Stimulated activated CD4-positive, alpha-beta T cell treated with anti-CD3 and anti-CD28 coated beads, Interleukin-15, amount 100 ng/mL, for 48 hours (primary cell): ENCODE measurements at regions not wholly inside any gene's neighbourhood (a gene's known extent, or its start where the extent isn't known, plus 50 kb on each side); places are given as distances from the start of the nearest gene placed in this dataset.
"Not testable (repeated sequence)": the region's sequence is repeated elsewhere in the genome, so short reads cannot be mapped to it uniquely, and the experiment has no call there.

ENCODE experiments used
- DNase-seq, 2 donors: peaks; one replicate each; pipeline ENCODE4 v3.0.0-alpha.2; 2020; ENCODE audit warnings: low read depth in 2 of 2

DNA sequence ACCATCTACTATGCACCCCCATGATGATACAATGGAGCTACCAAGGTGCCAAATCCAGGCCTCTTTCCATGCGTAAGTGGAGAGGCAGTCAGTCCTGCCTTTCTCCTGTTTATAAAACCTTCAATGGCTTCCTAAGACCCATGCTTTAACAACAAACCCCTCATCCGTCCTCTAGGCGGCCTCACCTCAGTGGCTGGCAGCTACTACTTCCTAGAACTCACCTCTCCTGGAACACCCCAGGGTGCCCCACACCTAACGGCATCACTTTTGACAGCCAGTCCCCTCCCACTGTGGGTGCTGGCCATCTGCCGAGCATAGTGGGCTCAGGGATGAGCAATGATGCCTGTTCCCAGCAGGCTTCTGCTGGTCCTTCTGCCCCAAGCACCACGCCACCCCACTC is 80.0 kb upstream of the TAB2 start:
- DNase-seq, result no peak

DNA sequence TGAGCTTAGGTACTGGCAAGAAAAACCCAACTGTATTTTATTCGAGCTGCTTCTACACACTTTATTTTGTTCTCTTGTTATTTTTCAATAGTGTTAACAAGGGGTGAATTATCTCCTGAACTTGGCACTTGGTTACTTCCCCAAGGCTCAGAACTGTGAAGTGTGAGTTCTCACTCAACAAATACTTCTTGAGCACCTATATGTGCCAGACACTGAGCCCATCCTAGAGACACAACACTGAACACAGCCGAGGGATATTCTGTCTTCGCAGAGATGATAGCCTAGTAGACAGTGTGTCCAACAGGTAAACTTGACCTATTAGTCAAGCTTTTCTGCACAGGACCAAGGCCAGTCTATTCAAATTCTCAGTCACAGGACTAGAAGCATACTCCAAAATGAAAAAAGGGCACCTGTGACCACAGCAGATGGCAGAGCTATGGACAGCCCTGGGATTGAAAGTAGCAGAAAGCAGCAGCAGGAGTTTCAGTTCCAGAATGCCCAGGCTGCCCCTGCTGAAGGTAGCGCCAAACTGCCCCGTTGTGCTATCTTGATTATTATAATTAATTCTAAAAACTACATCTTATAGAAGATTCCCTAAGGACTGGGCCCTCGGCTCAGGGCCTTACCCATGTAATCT is 77.8 kb upstream of the TAB2 start:
- DNase-seq, result no peak

DNA sequence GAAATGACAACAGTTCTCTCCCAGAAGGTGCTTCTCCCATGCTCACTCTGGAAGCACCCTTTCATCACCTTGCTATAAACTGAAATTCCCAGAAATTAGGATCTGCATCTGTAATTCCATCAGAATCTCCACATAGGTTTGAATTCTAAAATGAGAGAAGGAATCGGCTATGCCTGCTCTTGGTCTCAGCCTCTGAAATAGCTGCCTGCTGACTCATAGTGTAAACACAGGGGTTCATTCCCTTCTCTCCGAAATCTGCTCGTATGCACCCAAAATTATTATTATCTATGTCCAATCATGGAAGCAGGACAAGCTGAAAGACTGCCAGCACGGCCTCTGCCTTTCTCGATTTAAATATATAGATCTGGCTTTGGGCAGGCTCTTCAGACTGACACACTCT is 74.6 kb upstream of the TAB2 start:
- DNase-seq, result no peak

DNA sequence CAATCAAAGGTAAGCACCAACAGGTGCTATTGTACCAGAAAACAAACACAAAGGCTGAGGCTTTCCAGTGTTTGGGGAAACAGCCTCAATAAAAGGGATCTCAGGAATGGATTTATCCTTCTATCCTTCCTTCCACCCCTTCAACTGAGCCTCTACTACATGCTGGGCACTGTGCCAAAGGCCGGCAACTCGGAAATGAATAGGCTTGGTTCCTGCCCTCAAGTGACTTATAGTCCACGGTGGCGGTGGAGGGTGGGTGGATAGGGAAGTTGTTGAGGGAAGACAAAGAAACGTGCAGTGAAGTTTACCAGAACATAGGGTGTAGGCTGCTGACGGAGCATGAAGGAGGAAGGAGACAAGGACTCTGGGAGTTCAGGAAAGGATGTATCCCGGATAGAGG is 73.4 kb upstream of the TAB2 start:
- no peak for DNase-seq

DNA sequence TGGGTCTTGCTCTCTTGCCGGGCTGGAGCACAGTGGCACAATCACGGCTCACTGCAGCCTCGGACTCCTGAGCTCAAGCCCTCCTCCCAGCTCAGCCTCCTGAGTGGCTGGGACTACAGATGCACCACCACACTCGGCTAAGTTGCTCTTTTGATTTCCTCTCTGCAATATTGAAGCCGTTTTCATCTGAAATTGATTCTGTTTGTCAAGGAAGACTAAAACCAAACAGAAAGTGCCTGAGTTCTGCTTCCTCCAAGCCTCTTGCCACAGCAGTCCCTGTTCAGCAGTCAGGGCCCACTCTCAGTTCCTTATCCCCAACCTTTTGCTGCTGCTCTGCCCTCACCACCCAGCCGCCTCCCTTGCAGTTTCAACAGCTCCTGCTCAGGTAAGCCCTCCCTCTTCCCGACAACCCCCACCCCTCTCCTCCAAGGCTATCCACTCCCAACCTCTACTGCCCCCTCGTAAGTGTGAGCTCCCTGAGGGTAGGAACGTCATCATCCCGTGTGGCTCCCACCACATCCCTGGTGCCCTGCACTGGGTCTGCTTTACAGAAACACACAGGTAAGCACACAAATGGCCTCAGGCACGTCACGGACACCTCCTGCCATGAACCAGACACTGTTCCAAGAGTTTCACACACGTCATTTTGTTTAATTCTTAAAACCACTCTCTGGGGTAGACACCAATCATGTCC is 70.7 kb upstream of the TAB2 start:
- no peak for DNase-seq

DNA sequence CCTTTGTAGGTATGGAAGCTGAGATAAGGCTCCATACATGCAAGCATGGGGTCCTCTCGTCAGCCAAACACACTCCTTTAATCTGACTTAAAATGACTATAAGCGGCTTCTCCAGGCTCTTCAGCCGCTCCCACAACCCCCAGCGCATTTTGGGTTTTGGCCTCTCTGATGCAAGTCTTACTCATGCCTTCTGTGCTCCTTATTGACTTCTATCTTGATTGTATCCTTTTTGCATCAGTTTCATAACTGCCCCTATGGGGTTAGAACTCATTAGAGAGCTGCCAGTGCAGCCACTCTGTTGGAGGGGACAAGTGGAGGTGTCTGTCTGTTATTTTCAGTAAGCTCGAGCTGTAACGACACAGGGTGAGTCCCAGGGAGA is 70.1 kb upstream of the TAB2 start:
- no peak for DNase-seq

DNA sequence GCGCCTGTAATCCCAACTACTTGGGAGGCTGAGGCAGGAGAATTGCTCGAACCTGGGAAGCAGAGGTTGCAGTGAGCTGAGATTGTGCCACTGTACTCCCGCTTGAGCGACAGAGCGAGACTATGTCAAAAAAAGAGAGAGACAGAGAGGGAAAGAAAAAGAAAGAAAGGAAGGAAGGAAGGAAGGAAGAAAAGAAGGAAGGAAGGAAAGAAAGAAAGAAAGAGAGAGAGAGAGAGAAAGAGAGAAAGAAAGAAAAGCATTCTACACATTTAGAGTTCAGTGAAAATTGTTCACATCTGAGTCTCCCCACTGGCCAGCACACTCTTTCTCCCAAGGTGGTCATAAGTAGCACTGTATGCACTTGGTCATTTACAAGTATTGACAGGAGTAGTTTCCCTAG is 69.2 kb upstream of the TAB2 start:
- not testable (repeated sequence) for DNase-seq

DNA sequence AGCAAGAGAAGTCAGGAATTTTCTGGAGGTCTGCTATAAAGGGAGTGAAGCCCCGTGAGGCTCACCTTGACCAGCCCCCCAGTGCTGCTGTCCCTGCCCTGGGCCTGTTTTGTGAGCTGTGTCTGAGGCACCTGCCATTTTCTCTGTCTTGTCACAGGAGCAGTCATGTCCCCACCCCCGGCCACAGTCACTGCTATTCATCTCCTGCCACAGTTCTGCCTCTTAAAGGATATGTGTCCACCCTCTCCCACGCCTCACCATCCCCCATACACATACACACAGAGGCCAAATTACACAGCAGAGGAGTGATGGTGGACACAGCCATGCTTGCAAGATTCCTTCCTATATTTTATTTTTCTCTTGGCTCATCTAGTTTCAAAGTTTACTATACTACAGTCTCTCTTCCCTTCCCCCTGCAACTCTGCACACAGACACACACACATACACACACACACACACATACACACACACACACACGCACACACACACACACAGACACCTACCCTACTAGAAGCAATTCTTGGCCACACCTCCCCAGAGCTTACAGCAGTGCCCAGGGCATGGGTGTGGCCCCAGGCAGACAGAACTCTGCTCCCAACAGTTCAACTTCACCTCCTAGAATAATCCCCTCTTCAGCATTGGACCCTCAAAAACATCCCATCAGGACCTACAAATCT is 68.7 kb upstream of the TAB2 start:
- DNase-seq, result no peak

DNA sequence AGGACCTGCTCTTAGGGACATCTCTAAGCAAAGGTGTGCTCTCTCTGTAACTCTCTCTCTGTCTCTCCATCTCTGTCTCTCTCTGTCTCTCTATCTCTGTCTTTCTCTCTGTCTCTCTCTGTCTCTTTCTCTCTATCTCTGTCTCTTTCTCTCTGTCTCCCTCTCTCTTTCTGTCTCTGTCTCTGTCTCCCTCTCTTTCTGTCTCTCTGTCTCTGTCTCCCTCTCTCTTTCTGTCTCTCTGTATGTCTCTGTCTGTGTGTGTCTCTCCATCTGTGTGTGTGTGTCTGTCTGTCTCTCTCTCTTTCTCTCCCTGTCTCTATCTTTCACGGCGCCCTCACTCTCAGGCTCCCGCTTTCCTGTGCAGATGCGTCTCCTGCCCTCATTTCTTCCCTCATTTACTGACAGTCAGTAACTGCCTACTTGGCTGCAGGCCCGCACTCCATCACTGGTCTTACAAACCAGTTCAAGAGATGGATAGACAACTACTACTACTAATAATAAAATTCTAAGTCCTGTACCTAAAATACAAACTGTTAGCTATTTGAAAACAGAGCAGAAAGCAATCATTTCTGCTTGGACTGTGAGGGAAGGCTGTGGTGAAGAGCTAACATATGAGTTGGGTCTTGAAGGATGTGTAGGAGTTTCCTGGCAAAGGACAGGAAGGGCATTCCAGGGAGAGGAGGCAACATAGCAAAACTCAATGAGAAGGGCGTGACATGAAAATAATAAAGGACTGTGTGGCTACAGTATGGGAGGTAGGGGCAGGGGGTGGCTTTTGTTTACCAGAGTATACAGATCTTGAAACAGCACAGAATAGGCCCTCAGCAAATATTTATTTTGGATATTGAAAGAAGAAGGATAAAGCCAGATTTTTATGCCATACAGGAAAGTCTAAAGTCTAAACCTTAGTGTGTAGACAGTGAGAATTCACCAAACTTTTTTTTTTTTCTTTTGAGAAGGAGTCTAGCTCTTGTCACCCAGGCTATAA is 67.8 kb upstream of the TAB2 start:
- no peak for DNase-seq

DNA sequence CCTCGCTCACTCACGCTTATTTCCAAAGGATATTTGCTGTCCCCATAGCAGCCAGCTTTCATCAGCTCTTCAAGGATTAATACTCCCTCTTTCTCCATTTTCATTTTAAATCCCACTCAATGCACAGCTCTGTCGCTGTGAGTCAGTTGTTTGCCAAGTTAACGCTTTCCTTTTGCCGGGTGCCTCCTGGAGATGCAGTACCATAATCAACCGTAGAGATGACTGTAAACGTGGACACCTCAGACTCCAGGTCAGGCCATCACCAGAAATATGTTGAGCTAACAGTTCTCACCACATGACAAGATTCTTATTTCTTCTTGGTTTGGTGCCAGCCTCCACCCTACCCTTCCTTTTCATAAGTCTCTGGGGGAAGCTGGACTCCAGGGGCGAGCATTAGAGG is 66.6 kb upstream of the TAB2 start:
- DNase-seq, result no peak

DNA sequence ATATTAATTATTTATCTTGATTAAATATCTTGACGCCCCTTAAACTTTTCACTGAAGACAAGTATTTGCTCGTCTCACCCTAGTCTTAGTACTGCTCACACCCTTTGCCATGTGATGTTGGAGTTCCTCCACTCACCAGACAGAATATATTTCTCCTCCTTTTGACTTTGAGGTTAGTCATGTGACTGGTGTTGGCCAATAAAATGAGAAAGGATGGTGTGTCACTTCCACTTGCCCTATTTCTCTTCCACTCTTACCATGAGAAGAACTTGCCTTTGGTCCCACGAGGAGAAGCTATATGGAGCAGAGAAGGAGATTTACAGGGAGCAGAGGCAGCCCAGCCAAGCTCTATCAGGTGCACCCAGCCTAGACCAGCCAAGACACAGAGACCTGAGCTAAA is 64.9 kb upstream of the TAB2 start:
- DNase-seq, result no peak

DNA sequence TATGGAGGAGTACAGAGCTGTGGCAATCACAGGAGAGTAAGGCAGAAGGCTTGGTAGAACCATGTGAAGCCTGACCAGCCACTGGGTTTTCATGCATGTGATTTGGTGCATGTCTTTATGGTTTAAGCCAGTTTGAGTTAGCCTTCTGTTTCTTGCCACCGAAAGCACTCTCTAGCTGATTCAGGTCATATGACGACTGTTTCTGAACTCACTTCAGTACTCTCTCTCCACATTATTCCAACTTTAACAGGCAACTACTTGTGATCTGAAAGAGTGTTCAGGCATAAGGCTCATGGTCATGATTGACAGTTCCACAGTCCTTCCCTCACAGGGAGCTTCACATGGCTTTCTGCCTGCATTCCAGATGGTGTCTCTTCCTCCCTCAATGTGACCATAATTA is 63.3 kb upstream of the TAB2 start:
- no peak for DNase-seq

DNA sequence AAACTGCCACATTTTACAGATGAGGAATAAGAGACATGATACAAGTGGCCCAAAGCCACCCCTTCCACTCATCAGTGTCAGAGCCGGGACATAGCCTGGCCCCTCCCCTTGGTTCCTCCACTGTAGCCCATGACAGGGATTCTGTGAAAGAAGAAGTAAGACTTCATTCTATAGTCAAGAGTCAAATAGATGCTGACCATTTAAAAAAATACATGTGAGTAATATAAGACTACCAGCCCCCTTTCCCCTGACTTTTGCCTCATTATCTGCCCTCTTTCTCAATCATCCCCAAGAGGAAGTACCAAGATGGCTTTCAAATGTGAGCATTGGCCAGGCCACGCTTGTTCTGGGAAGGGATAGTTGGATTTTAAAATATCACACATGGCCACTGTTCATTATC is 57.8 kb upstream of the TAB2 start:
- DNase-seq, result no peak

DNA sequence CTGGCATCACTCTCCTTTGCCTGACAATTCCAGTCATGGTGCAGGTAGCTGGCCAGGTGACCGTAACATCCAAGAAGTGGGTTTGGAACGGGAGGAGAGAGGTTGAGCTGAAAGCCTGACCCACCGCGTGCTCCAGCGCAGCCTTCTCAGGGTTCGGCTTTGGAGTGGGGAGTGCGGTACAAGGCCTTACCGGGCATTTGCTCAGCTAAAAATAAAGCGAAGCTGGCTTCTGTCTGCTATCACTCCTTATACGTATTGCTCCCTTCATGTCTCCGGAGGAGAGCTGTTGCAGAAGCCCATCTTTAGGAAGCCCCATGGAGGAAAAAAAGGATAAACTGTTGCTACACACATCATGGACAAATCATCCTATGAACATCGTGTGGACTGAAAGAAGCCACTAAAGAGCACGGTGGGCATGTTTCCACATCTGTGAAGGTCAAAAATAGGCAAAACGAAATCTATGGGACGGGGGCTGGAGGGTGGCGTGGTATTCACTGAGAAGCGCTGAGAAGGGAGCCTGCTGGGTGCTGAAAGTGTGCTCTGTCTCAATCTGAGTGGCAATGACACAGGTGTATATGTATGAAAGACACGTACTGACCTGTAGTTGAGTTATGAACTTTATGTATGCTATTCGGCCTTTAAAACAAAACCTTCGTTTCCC is 57.2 kb upstream of the TAB2 start:
- DNase-seq, result no peak

DNA sequence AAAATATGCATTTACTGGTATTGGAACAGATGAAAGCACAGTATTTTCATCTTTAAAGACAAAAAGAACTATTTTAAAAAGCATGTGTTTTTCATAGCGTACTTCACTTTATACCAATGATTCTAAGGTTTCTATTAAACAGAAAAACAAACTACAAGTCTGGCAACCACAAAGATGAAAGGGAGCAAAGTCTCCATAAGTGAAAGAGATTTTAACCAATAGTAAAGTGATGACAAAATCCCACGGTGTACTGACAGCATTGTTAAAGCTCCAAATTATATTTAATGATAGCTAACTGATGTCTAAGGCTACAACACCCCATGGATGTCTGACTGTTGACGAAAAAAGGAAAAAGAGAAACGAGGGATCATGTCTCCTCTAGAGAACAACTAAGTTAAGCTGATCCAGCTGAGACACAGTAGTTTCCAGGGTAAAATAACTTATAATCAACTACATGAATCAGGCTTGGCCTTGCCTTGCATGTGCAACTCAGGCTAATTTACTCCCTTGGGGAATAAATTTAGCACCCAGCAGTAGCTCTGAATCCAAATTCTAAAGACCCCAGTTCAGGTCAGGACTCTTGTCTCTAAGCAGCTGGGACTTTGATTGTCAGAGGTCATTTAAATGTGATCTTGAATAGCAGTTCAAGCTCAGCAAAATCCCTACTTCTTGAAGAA is 56.0 kb upstream of the TAB2 start:
- DNase-seq, result no peak

DNA sequence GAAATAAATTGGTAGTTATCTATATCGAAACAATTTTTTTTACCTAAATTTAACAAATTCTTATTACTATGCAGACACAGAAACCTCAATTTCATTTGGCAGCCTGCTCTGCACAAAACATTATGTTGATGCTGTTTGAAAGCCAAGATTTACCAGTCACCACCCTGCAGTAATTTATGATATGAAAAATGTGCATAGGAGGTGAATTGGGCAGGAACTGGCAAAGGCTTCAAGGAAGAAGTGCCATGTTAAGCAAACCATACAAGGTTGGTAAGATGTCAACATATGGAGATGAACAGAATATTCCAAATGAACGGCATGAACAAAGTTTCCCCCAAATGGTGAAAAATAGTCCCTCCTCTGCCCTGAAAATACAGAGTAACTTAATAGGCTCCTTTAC is 54.2 kb upstream of the TAB2 start:
- DNase-seq, result no peak

DNA sequence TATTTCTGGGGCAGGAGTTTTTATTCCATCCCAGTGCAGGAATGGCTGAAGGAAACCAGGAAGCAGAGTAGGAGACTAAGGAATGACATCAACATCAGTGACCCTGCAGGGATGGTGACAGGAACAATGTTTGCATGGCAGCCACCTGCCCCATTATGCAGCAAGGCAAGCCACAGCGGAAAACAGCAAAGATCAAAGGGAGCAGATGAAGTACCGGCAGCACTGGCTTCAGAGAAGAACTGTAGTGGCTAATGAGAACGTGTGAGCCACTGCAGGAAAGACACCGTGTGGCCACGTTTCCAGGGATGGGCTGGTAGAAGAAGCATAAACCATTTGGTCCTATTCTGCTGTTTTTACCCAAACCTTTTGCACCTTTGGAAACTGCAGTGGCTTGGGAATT is 52.9 kb upstream of the TAB2 start:
- DNase-seq, result no peak

DNA sequence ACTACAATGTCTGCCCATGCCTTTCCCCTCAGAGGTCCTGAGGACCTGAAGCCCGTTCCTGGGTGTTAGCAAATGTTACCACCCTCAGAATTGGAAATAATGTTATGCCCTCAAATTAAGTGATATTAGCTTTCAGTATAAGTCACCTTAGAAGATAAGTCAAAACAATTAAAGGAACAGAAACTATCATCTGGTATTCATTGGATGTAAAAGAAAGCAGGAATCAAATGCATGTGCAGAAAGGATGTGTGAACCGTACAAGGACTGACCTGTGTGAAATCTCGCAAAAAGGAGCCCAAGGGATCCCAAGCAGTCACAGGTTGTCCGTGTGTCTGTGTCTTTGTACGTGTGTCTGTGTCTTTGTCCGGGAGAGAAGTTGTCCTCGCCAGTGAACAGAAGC is 51.6 kb upstream of the TAB2 start:
- DNase-seq, result no peak

DNA sequence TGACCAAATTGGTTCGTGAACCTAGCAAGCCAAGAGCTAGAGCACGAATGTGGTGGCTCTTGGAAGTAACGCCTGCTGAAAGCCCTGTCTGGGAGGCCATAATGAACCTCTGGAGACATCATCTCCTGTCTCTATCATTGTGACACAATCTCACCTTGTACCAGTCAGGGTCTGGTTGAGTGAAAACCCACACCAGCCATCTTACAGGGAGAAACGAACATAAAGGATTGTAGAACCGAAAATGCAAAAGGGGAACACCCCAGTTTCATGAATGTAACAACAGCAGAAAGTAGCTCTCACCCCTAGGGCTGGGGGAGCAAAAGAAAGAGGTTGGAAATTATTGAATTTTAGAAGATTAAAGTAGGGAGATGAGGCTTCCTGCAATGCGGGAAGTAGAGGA is 50.9 kb upstream of the TAB2 start:
- no peak for DNase-seq

DNA sequence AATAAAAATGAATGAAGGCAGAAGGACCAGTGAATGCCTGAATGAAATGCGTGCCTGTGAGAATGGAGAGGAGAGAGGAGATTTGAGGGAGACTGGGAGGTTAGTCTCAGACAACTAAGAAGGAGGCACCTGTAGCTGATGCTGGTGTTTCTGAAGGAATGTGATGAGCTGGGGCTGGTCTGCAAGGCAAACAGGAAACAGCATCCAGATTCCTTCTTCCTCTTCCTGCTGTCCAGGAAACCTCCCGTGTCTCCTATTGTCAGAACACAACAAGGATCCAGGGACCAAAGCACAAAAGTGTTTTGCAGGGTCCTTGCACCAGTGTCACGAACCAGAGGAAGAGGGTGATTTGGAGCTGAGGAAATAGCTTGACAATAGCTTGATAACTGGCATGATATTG is 50.4 kb upstream of the TAB2 start:
- no peak for DNase-seq

DNA sequence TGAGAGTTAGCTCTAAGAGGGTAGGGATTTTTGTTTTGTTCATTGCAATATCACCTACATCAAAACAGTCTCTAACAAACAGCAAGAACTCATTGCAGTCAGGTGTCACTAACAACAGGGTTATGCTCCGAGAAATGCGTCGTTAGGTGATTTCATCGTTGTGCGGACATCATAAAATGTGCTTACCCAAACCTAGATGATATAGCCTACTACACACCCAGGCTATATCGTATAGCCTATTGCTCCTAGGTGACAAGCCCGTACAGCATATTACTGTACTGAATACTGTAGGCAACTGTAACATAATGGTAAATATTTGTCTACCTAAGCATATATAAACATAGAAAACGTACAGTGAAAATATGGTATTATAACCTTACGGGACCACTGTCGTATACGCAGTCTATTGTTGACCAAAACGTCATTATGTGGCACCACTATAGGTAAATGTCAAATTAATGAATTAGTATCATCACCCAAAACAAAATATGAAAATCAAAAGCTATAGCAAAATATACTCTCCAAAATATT is 49.9 kb upstream of the TAB2 start:
- DNase-seq, result no peak
